ENCODE measurements at regions not wholly inside any gene's neighbourhood (a gene's known extent, or its start where the extent isn't known, plus 50 kb on each side); places are given as distances from the start of the nearest gene placed in this dataset.

- TF ChIP-seq, protein P1, sequence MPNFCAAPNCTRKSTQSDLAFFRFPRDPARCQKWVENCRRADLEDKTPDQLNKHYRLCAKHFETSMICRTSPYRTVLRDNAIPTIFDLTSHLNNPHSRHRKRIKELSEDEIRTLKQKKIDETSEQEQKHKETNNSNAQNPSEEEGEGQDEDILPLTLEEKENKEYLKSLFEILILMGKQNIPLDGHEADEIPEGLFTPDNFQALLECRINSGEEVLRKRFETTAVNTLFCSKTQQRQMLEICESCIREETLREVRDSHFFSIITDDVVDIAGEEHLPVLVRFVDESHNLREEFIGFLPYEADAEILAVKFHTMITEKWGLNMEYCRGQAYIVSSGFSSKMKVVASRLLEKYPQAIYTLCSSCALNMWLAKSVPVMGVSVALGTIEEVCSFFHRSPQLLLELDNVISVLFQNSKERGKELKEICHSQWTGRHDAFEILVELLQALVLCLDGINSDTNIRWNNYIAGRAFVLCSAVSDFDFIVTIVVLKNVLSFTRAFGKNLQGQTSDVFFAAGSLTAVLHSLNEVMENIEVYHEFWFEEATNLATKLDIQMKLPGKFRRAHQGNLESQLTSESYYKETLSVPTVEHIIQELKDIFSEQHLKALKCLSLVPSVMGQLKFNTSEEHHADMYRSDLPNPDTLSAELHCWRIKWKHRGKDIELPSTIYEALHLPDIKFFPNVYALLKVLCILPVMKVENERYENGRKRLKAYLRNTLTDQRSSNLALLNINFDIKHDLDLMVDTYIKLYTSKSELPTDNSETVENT (CRISPR knock-in tag; IDR thresholded peaks at IDR 0.05): no peak
- no peak for TF ChIP-seq ELK3 (CRISPR knock-in tag; IDR thresholded peaks at IDR 0.05)
- no peak for TF ChIP-seq MAFK (IDR thresholded peaks at IDR 0.05; ENCODE audit: low read length)
- TF ChIP-seq ZSCAN29 (IDR thresholded peaks at IDR 0.05): no peak
- TF ChIP-seq, protein P2, sequence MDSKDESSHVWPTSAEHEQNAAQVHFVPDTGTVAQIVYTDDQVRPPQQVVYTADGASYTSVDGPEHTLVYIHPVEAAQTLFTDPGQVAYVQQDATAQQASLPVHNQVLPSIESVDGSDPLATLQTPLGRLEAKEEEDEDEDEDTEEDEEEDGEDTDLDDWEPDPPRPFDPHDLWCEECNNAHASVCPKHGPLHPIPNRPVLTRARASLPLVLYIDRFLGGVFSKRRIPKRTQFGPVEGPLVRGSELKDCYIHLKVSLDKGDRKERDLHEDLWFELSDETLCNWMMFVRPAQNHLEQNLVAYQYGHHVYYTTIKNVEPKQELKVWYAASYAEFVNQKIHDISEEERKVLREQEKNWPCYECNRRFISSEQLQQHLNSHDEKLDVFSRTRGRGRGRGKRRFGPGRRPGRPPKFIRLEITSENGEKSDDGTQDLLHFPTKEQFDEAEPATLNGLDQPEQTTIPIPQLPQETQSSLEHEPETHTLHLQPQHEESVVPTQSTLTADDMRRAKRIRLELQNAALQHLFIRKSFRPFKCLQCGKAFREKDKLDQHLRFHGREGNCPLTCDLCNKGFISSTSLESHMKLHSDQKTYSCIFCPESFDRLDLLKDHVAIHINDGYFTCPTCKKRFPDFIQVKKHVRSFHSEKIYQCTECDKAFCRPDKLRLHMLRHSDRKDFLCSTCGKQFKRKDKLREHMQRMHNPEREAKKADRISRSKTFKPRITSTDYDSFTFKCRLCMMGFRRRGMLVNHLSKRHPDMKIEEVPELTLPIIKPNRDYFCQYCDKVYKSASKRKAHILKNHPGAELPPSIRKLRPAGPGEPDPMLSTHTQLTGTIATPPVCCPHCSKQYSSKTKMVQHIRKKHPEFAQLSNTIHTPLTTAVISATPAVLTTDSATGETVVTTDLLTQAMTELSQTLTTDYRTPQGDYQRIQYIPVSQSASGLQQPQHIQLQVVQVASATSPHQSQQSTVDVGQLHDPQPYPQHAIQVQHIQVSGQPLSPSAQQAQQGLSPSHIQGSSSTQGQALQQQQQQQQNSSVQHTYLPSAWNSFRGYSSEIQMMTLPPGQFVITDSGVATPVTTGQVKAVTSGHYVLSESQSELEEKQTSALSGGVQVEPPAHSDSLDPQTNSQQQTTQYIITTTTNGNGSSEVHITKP (IDR thresholded peaks at IDR 0.05; ENCODE audit: partially characterized antibody): no peak
- no peak for TF ChIP-seq MAFG (tag; conservative IDR thresholded peaks at IDR 0.05)
- no peak for TF ChIP-seq ZC3H8 (IDR thresholded peaks at IDR 0.05)
- no peak for TF ChIP-seq ZNF12 (CRISPR knock-in tag; IDR thresholded peaks at IDR 0.05)
- TF ChIP-seq NFIC (IDR thresholded peaks at IDR 0.05): no peak
- TF ChIP-seq SRSF1 (IDR thresholded peaks at IDR 0.05; ENCODE audit: low read depth, low read length): no peak
- TF ChIP-seq, protein P3, sequence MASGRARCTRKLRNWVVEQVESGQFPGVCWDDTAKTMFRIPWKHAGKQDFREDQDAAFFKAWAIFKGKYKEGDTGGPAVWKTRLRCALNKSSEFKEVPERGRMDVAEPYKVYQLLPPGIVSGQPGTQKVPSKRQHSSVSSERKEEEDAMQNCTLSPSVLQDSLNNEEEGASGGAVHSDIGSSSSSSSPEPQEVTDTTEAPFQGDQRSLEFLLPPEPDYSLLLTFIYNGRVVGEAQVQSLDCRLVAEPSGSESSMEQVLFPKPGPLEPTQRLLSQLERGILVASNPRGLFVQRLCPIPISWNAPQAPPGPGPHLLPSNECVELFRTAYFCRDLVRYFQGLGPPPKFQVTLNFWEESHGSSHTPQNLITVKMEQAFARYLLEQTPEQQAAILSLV (tag; IDR thresholded peaks at IDR 0.05): no peak
- TF ChIP-seq SMAD3 (CRISPR knock-in tag; conservative IDR thresholded peaks at IDR 0.05): no peak
- TF ChIP-seq ZNF134 (CRISPR knock-in tag; conservative IDR thresholded peaks at IDR 0.05): no peak
- no peak for TF ChIP-seq THRB (CRISPR knock-in tag; conservative IDR thresholded peaks at IDR 0.05)
Measured at GRCh38 chr18:11372163-11372562, 222.8 kb upstream of the PIEZO2 start (continued).

All from K562 (cell line).